22Rv1 (cell line): ENCODE measurements at regions not wholly inside any gene's neighbourhood (a gene's known extent, or its start where the extent isn't known, plus 50 kb on each side); places are given as distances from the start of the nearest gene placed in this dataset.

Experiments used
- CTCF ChIP-seq: fragments of 450-650 bp; IDR thresholded peaks from 2 replicates; pipeline ENCODE4 v1.5.1; 2017; ENCODE audit warnings: mild to moderate bottlenecking
- ZFX ChIP-seq: fragments of 450-650 bp; IDR thresholded peaks from 2 replicates; pipeline ENCODE4 v1.6.1; 2017; ENCODE audit warnings: antibody characterized with exemption, borderline replicate concordance

- no peak for TF ChIP-seq CTCF
- no peak for TF ChIP-seq ZFX
Observed at GRCh38 chr9:26755476-26755875, 137.1 kb downstream of the CAAP1 start.
